HL-60 (cell line): ENCODE measurements at regions not wholly inside any gene's neighbourhood (a gene's known extent, or its start where the extent isn't known, plus 50 kb on each side); places are given as distances from the start of the nearest gene placed in this dataset.

Experiments
- DNase-seq, 2 experiments: peaks; one replicate each; pipeline ENCODE4 v3.0.0-alpha.2; 2010 to 2020; ENCODE audit warnings: low read depth in 1 of 2, low spot score in 1 of 2
- H3K27ac ChIP-seq: fragments of 250-450 bp; sonication (Bioruptor Pico); replicated peaks from 2 replicates; pipeline ENCODE4 v1.5.1; 2020; ENCODE audit warnings: mild to moderate bottlenecking, moderate library complexity
- H3K27me3 ChIP-seq: fragments of 250-450 bp; sonication (Bioruptor Pico); 2 replicates; pipeline ENCODE4 v1.5.1; 2021; ENCODE audit warnings: mild to moderate bottlenecking, moderate library complexity; ENCODE audit not compliant: insufficient read depth, poor library complexity, severe bottlenecking
- H3K4me3 ChIP-seq: replicated peaks from 2 replicates; pipeline ENCODE4 v1.5.1; 2011; ENCODE audit warnings: mild to moderate bottlenecking, control low read depth, low read length; ENCODE audit not compliant: insufficient read depth
- CTCF ChIP-seq: IDR thresholded peaks from one replicate; pipeline ENCODE4 v1.5.1; 2011; ENCODE audit warnings: low read length, control low read depth, inconsistent platforms; ENCODE audit not compliant: insufficient read depth
- GABPA ChIP-seq: IDR thresholded peaks from 2 replicates; pipeline ENCODE4 v1.6.1; 2012; ENCODE audit warnings: low read depth
- POLR2AphosphoS5 ChIP-seq: IDR thresholded peaks from 2 replicates; pipeline ENCODE4 v1.6.1; 2012; ENCODE audit warnings: low read depth
- REST ChIP-seq: IDR thresholded peaks from 2 replicates; pipeline ENCODE4 v1.6.1; 2012; ENCODE audit warnings: low read depth; ENCODE audit not compliant: insufficient replicate concordance
- SPI1 ChIP-seq: IDR thresholded peaks from 2 replicates; pipeline ENCODE4 v1.6.1; 2012; ENCODE audit warnings: low read depth, mild to moderate bottlenecking, borderline replicate concordance

DNA sequence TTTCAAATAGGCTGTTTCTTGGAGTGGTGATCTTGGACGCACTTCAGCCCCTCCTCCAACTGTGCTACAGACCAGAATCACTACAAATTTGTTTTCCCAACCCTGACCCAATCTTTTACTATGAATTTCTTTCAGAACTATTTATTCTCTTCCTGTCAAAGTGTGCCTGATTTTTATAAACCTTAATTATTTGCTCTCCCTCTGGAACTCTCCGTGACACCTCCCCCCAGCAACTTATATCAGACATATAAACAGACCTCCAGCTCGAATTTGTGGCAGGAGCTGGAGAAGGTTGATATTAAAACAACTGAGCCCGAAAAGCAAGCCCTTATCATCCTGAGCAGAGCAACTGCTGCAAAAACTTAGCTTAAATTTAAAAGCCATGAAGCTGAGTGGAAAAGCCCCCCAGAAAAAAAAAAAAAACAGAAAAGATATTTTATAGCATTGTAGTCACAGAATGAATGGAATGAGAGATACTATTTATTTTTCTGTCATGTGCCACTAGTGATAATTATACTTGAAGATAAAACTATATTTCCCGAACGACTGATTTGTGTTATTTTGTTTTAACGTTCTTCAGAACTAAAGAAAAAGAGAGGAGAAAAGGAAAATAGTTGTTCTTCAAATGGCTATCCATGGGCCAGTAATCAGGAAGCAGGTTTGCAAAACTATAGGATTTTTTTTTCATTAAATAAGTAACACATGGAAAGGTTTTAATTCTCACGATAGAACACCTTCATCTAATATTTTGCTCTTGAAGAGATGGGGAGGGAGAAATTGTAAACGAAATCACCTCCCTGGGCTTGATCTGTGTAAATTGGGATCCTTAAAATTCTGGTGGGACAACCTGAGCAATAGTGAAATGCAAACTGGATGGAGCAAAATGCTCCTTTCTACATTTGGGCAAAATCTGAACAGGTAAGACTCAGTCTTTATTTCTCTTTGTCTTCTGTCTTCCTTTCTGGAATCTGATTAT lies 80.8 kb downstream of the NR2F2 start:
- Histone ChIP-seq H3K27me3 (peaks cover 16% of the 10 kb centered on the region), H3K4me3 (no peak overlapping the region), H3K27ac (no peak overlapping the region)
- TF ChIP-seq SPI1 (no peak), GABPA (no peak), REST (no peak), CTCF (no peak), POLR2AphosphoS5 (no peak)
- no peak for DNase-seq

DNA sequence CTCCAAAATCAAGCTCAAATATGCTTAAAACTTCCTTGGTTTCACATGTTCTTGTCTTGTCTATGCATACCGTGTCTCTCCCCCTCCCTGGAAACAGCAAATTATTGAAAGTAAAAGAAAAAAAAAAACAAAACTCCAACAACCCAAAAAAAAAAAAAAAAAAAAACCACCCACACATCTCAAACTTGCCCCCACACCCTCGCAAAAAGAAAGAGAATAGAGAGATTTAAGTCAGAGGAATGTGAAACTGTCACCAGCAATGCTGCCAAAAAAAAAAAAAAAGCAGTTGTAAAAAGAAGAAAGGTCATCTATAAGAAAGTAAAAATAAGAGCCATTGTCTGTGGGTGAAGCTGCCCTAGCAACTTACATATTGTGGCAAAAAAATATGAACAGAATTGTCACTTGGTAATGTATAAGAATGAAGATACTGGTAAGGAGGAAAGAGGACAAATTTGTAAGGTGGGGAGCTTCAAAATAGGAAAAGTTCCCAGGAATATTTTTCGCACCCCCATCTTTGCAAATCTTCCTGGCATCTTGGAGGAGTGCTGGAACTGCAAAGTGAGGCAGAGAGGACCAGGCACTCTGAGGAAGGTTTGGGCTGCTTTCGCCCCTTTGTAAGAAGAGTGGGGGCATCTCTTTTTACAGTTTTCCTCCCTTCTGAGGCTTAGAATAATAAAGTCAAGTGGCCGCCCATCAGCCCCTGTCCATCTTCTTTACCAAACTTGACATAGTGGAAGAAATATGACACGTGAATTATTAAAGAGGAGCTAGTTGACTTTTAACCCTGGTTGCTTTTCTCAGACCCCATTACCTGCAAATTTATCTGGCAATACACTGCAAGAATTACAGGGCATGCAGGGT lies 81.8 kb downstream of the NR2F2 start:
- Histone ChIP-seq H3K27ac (no peak overlapping the region), H3K4me3 (no peak overlapping the region), H3K27me3 (peaks cover 20% of the 10 kb centered on the region)
- TF ChIP-seq REST, result no peak
- TF ChIP-seq SPI1, result no peak
- no peak for TF ChIP-seq POLR2AphosphoS5
- no peak for TF ChIP-seq CTCF
- no peak for TF ChIP-seq GABPA
- DNase-seq, result no peak

- H3K27ac ChIP-seq, result no peak overlapping the region
- peaks cover 20% of the 10 kb centered on the region for H3K27me3 ChIP-seq
- TF ChIP-seq REST (no peak), SPI1 (no peak), CTCF (no peak), GABPA (no peak), POLR2AphosphoS5 (no peak)
- no peak overlapping the region for H3K4me3 ChIP-seq
- no peak for DNase-seq
These were observed 82.4 kb downstream of the NR2F2 start for GRCh38 chr15:96412906-96413231.
